ENCODE measurements at regions not wholly inside any gene's neighbourhood (a gene's known extent, or its start where the extent isn't known, plus 50 kb on each side); places are given as distances from the start of the nearest gene placed in this dataset.
A peak's percentile ranks its signal among the peaks of the same experiment; 100 is the strongest.
"Not testable (repeated sequence)": the region's sequence is repeated elsewhere in the genome, so short reads cannot be mapped to it uniquely, and the experiment has no call there.

DNA sequence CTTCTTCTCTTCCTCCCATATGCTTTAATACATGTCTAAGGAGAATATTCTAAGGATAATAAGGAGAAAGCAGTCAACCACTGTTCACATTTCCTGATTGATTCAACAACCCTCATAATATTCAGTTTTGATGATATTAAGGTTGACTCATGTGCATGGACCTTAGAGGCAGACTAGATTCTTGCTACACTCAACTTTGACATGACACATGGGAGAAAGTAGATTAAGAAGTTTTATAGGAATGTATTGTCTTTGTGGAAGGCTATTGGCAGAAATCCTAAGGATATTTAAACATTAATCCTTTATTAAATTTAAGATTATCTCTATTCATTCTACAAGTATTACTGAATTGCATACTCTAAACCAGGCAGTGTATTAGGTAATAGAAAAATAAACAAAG, 309.1 kb upstream of the CYRIA start:
- TF ChIP-seq, protein P1, sequence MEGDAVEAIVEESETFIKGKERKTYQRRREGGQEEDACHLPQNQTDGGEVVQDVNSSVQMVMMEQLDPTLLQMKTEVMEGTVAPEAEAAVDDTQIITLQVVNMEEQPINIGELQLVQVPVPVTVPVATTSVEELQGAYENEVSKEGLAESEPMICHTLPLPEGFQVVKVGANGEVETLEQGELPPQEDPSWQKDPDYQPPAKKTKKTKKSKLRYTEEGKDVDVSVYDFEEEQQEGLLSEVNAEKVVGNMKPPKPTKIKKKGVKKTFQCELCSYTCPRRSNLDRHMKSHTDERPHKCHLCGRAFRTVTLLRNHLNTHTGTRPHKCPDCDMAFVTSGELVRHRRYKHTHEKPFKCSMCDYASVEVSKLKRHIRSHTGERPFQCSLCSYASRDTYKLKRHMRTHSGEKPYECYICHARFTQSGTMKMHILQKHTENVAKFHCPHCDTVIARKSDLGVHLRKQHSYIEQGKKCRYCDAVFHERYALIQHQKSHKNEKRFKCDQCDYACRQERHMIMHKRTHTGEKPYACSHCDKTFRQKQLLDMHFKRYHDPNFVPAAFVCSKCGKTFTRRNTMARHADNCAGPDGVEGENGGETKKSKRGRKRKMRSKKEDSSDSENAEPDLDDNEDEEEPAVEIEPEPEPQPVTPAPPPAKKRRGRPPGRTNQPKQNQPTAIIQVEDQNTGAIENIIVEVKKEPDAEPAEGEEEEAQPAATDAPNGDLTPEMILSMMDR (IDR thresholded peaks at IDR 0.05; ENCODE audit: insufficient read depth, low read depth, low read length), result no peak
- no peak for DNase-seq (ENCODE audit: low read depth)
- H3K4me3 ChIP-seq (ENCODE audit: low read depth, low read length), result no peak overlapping the region

DNA sequence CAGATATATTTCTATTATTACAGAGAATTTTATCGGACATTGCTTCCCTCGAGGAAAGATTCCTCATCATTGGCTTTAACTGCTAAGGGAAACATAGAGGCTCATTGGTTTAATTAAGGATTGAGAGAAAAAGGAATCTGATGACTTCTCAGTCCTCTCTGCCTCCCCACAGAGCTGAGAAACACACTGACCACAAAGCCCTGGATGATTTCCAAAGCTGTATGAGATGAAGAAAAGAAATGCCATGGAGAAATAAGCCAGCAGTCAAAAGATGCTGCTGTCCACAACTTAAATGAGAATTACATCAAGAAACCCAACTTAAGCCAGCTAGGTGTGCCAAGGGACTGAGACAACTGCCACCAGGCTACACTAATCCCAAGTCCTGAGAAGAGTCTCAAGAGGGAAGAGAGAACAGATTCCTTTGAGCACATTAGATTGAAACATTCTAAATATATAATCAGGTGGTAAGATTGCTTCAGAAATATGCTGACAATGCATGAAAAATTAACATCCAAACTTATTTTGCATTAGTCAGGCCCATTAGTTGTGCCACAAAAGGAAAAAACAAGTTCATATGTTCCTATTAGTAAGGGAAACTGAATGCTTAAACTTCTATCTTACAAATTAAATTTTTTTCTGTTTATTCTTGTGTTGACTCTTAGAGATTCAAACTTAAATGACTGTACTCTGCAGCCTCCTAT, 308.1 kb upstream of the CYRIA start:
- DNase-seq (ENCODE audit: low read depth), result peak; percentile 50
- TF ChIP-seq, protein P1 (IDR thresholded peaks at IDR 0.05; ENCODE audit: insufficient read depth, low read depth, low read length), result no peak
- H3K4me3 ChIP-seq (ENCODE audit: low read depth, low read length), result no peak overlapping the region

DNA sequence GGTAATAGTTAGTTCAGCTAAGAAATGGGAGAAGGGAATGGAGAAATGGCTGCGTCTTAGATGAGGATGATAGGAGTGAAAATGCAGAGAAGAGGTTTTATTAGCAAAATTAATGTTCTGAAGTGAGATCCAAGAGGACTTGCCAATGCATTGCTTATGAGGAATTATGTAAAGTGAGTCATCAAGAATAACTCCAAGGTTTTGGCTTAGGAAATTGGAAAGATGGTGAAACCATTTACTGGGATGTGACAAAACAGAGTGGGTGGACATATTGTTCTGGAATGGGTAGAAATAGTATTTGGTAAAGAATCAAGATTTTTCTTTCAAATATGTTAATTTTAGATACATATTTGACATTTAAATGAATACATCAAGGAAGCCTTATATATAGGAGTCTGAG, 306.6 kb upstream of the CYRIA start:
- H3K4me3 ChIP-seq (ENCODE audit: low read depth, low read length), result no peak overlapping the region
- no peak for DNase-seq (ENCODE audit: low read depth)
- TF ChIP-seq, protein P1 (IDR thresholded peaks at IDR 0.05; ENCODE audit: insufficient read depth, low read depth, low read length), result no peak

DNA sequence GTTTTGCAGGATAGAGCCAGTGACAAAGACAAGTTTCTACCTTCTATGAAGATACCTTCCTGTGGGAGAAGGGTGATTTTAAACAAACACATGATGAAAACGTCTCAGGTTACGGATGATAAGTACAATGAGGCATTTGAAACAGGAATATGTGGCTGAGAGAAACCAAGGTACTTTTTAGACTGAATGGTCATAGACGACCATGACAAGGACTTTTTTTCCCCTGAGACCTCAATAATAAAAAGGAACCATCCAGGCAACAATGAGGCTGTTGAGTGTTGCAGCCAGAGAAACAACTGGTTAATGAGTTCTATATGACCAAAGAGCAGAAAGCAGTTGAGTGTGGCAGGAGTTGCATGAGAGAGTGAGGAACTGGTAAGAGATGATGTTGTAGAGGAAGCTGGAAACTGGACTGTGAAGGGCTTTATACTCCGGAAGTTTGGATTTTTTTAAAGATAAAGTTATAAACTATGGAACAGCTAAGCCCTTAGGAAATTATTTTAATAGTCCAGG, 306.1 kb upstream of the CYRIA start:
- no peak for DNase-seq (ENCODE audit: low read depth)
- TF ChIP-seq, protein P1 (IDR thresholded peaks at IDR 0.05; ENCODE audit: insufficient read depth, low read depth, low read length), result no peak
- H3K4me3 ChIP-seq (ENCODE audit: low read depth, low read length), result no peak overlapping the region

DNA sequence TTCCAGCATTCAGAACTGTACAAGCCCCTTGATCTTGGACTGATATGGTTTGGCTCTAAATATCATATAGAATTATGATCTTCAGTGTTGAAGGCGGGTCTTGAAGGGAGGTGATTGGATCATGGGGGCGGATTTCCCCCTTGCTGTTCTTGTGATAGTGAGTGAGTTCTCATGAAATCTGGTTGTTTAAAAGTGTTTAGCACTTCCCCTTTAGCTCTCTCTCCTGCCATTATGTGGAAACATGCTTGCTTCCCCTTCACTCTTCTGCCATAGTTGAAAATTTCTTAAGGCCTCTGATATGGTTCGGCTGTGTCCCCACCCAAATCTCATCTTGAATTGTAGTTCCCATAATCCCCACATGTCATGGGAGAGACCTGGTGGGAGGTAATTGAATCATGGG, 305.3 kb upstream of the CYRIA start:
- not testable (repeated sequence) for DNase-seq (ENCODE audit: low read depth); H3K4me3 ChIP-seq (ENCODE audit: low read depth, low read length)

DNA sequence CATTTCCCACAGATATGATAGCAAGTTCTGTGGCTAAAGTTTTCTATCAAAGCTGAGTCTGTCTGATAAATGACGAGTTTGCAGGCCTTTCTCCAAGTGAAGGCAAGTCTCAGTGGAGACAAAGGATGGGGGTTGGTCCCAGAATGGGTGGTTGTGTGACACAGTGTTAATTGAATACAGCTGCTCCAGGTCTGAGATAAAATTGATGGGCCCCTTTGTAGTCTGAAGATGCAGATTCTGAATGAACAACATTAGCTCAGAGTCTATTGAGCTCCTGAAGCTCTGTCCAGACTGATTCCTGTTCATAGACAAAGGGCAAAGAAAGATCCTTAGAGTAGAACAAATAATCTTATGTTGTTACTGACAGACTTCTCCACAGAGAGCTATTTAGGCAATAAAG, 296.9 kb upstream of the CYRIA start:
- DNase-seq (ENCODE audit: low read depth), result no peak
- H3K4me3 ChIP-seq (ENCODE audit: low read depth, low read length), result no peak overlapping the region
- TF ChIP-seq, protein P1 (IDR thresholded peaks at IDR 0.05; ENCODE audit: insufficient read depth, low read depth, low read length), result no peak

DNA sequence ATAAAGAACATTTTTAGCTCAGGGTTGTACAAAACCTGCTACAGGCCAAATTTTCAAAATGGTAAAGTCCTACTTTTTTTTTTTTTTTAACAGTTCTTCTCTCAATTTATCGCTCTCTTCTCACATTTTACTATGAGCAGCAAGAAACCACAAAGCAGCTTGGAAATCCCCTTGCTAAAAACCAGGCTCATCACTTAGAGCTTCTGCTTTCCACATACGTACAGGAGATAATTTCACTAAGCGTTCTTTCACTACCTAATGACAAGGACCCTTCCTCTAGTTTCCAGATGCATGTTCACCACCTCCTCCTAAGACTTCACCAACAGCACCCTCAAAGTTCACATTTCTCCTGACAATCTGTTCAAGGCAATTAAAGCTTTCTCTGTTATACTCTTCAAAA, 294.9 kb upstream of the CYRIA start:
- DNase-seq (ENCODE audit: low read depth), result no peak
- TF ChIP-seq, protein P1 (IDR thresholded peaks at IDR 0.05; ENCODE audit: insufficient read depth, low read depth, low read length), result no peak
- H3K4me3 ChIP-seq (ENCODE audit: low read depth, low read length), result no peak overlapping the region

Data from fibroblast of villous mesenchyme (primary cell).